Stimulated activated CD4-positive, alpha-beta T cell treated with anti-CD3 and anti-CD28 coated beads, Interleukin-1b, Interleukin-23, amount 100 ng/mL, for 4 hours (primary cell): ENCODE measurements at regions not wholly inside any gene's neighbourhood (a gene's known extent, or its start where the extent isn't known, plus 50 kb on each side); places are given as distances from the start of the nearest gene placed in this dataset.

Experiments used
- DNase-seq, 2 donors: peaks; one replicate each; pipeline ENCODE4 v3.0.0-alpha.2; 2020; ENCODE audit warnings: low read depth in 2 of 2

DNA sequence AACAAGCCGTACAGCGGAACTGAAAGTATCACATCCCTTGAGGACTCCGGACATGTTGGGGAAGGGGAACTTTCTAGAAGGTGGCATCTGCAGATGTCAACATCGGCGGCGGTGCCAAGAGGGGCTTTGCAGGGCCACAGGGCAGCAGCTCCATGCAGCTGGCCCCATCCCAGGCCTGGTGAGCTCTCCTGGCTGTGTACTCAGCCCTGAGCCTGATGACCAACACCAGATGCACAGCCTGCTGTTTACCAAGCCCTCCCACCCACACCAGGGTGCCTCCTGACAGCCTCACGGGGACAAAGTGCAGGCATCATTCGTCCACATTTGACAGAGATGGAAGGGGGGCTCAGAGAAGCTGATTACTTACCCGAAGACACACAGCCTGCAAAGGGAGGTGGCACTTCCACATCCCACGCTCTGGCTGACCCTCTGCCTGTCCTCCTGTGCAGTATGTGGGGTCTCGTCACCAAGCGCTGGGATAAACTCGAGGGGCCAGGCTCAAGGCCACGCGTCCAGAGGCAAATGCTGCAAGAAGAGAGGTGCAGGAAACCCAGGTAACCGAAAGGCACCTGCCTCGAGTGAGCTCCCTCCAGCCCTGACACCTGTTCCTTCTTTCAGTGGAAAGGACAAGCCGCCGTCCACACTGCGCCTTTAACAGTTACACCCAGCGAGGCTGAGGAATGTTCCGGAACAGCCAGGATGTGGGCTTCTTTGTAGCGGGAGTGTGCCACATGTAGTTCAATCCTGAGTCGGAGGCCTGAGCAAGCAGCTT is 69.0 kb upstream of the ASAP2 start:
- DNase-seq, result no peak

DNA sequence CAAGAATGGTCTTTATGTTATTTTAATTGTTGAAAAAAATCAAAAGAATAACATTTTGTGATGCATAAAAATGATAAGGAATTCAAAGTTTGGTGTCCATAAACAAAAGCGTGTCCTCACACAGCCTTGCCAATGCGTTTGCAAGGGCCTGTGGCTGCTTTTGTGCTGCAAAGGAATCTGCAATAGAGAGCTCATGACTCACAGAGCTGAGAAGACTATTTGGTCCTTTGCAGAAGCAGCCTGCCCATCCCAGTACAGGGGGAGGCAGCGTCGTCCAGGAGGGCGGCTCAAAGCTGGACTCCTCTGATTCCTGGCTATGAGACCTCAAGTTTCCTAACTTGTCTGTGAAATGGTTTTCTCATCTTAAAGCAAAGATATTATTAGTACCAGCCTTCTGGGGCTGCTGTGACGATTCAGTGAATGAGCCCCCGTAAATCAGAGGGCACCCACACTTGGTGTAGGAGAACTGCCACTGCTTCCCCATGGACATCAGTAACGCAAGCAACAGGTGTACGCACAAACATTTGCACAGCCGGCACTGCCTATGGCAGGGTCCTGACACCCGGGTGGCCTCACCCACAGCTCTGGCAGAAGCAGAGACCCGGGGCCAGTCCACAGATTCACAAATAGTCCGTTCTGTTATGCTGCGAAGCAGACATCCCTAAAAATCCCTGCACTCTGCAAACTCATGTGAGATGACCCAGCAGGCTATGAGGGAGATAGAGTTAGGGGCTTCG is 70.6 kb upstream of the ASAP2 start:
- DNase-seq, result no peak

DNA sequence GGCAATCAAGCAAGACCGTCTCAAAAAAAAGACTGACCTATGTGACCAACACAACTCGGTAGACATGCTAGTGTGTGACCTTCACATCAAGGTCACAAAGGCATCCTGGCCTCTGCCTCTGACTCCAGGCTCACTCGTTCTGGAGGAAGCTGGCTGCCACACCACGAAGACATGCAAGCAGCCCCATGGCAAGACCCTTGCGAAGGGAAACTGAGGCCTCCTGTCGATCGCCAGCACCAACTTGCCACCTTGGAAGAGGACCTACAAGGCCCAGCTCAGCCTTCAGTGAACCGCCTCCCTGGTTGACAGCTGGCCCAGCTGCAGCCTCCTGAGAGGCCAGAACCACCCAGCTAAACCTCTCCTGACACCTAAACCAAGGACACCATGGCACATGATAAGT is 79.3 kb upstream of the ASAP2 start:
- DNase-seq, result no peak

DNA sequence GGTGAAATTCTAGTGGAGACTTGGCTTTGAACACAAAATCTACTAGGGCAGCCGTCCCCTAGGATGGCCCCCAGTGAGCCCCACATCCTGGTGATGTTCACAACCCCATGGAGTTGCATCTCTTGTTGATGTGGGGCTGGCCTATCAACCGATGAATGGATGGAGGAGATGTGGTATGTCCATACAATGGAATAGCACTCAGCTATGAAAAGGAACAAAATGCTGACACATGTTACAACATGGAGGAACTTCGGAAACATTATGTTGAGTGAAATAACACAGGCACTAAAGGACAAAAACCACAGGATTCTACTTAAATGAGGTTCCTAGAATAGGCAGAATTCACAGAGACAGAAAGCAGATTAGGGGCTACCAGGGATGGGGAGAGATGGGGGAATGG is 80.1 kb upstream of the ASAP2 start:
- DNase-seq, result no peak

DNA sequence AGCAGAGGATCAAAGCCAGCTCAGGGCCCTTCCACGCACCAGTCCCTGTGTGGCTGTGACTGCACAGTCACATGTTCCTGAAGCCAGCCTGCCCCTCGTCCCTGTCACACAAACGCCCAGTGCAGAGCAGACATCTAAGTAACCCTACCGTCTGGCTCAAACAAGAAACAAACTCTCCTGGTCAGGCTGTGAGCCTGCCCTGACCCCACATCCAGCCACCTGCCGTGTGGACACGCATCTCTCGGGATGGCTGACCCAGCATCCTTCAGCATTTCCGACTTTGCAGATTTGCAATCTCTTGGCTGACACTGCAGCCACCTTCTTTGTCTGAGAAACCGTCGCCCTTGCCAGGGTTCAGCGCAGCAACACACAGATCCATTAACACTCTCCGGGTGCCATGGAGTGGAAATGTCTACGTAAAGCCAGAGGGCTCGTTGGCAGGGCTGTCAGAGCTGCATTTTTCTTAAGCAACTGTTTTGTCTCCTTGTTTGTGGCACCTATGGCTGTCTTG is 82.3 kb upstream of the ASAP2 start:
- DNase-seq, result no peak

DNA sequence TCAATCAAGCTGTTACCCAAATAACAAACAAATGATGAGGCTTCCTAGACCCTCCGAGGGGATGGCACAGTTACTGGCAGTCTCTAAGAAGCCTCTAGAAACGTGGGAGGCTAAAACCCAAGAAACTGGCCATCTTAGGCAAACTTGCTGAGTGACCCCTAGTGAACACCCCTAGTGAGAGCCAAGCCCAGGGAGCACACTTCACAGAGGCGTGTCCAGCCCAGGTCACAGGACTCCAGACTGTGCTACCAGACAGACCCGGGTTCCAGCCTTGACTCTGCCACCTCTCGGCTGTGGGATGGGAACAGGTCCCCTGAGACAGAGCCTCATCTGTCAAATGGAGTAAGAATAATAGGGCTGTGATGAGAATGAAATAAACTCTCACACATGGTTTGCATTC is 83.5 kb upstream of the ASAP2 start:
- no peak for DNase-seq

DNA sequence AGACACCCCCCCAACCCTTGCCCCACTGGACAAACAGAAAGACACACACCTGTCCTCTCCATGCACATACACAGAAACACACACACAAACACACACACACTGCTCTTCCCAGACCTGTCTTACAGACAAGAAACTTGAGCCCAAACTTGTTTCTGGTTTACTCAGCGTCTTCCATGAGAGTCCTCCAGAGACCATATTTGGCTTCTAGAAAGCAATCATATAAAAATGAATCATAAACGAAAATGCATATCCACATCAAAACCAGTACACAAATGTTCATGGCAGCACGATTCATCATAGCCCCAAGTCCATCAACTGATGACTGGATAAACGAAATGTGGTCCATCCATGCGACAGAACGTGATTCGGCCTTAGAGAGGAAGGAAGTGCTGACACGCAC is 84.2 kb upstream of the ASAP2 start:
- no peak for DNase-seq

DNA sequence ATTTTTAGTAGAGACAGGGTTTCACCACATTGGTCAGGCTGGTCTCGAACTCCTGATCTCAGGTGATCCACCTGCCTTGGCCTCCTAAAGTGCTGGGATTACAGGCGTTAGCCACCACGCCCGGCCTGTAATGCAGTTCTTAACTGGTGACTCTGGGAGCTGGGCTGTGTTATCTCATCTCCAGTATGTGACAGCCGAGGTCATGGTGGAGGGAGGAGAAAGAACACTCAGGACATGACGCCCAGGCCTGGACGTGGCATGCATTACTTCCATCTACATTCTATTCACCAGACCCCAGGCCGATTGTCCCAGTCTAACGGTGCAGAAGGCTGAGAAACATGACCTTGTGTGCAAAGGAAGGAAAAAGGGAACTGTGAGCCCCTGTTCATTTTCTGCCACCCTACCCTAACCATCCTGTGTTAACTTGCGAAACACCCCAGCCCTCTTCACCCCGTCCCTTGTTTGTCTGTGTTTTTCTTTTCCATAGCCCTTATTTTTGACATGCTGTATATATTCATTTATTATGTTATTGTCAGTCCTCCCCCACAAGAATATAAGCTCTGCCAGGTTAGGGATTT is 88.1 kb upstream of the ASAP2 start:
- DNase-seq, result no peak

DNA sequence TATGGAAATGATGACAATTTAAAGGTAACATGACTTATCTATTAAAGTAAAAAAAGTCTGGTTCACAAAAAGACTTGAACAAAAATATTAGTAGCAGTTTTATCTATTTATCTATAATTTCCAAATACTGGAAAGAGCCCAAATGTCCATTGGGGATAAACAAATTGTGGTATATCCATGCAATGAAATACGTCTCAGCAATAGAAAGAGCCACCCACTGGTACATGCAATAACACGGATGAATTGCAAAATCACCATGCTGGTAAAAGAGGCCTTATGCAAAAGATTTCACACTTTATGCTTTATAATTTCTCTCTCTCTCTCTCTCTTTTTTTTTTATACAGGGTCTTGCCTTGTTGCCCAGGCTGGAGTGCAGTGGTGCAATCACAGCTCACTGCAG is 91.4 kb upstream of the ASAP2 start:
- DNase-seq, result no peak

DNA sequence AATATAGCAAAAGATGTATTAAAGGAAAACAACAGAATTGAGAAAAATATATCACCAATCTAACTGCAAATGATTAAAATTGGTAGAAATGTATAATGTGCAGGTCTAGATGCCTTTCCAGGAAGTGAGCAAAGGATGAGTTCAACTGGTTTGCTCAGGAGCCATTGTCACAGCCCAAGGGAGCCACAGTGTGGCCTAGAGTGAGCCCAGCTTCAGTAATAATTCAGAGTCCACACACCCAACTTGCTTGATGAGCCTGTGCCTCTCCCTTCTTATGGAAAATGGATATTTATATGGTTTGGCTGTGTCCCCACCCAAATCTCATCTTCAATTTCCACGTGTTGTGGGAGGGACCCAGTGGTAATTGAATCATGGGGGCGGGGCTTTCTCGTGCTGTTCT is 92.2 kb upstream of the ASAP2 start:
- no peak for DNase-seq

DNA sequence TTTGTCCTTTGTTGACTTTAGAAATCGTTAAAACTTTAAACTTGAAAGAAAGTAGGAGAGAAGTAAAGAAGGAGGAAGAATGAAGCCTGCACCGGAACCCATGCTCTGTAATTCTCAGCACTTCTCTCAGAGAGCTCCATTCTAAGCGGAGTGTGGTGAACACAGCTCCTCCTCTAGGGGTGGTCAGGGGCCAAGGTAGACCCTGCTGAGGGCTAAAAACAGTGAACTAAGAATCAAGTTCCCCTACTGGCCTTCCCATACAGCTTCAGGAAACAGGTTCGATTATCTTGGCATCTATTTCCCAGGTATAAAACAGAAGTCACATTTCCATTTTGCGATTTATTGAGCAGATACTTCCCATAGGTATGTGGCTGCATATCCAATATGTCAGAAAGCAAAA is 92.7 kb upstream of the ASAP2 start:
- DNase-seq, result no peak

DNA sequence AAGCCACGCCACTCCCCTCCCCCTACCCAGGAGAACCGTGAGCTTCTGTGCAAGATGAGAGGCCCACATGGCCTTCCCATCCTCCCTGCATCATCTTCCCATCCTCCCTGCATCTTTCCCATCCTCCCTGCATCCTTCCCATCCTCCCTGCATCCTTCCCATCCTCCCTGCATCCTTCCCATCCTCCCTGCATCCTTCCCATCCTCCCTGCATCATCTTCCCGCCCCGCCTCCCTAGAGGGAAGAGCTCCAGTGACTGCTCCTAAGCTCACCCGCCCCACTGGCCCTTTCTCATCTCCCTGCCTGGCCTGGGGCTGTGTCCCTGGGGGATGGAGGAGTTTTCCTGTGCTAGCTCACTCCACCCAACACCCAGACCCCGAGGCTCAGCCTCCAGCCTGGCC is 93.3 kb upstream of the ASAP2 start:
- no peak for DNase-seq

DNA sequence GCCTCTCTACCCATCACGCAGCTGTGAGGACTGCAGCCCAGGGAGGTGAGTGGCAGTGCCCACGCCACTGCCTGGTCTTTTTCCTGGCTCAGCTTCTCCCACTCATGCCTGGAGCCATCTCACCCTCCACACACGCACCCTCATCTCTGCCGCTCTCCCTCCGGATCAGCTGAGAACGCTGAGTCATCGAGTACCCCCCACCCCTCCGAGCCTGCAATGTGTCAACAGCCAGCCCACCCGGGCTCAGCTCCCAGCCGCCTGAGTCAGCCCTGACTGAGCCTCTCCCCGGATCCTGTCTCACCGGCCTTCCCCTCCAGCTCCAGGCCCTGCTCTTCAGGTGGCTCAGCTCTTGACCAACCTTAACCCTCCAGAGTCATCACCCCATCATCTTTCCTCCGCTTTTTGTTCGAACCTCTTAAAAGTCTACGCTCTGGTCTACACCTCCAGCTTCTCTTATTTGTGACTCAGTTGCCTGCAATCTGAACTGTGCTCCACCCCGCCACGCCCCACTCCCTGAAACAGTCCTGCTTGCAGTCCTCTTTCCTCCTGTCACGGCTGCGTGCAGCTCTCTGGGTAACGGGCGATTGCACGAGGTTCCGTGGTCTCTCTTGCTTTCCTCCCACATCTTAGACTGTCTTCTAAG is 94.4 kb upstream of the ASAP2 start:
- no peak for DNase-seq

DNA sequence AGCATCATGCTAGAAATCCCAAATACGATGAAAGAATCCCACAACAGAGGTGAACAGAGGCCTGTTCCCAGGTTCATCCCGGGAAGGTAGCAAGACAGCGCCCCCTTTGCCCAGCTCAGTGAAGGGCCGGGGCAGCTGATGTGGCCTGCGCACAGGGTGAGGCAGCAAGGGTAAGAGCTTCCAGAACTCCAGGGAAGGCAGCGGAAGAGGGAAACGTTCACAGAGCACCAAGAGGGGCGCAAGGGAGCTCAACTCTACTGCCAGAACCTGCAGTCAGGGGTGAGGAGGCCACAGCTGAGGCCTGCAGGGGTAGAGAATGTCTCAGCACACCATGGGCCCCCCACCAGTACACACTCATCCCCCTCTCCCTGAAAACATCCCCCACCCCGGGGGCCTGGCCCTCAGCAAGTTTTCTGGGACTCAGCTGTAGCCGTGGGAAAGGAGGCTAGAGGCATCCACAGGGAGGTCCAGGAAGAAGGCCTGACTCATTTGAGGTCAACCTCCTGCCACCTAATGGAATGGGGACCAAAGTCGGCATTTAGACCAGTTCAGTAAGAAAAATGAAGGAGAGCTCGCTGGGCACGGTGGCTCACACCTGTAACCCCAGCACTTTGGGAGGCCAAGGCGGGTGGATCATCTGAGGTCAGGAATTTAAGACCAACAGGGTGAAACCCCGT is 95.6 kb upstream of the ASAP2 start:
- DNase-seq, result no peak

DNA sequence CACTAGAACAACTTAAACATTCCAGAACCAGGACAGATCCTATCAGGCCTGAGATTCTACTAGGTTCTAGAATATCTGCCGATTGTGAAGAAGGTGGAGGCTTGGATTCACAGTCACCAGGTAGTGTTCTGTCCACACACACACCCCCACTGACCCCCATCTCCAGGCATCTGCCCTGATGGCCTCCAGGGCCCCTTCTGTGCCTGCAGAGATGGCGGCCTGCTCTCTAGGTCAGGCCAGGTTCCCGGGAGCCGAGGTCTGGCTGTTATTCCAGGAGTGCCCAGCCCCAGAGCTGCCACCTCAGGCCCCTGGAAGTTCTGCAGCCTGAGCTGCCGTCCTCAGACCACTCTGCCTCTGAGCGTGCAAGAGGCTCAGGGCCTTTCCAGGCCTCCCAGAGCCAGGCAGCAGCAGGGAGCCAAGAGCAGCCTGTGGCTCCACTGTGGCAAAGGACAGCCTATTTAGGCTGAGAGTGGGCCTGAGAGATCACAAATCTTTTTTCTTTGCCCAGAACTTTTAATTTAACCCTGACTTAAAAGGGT is 96.2 kb upstream of the ASAP2 start:
- DNase-seq, result no peak

DNA sequence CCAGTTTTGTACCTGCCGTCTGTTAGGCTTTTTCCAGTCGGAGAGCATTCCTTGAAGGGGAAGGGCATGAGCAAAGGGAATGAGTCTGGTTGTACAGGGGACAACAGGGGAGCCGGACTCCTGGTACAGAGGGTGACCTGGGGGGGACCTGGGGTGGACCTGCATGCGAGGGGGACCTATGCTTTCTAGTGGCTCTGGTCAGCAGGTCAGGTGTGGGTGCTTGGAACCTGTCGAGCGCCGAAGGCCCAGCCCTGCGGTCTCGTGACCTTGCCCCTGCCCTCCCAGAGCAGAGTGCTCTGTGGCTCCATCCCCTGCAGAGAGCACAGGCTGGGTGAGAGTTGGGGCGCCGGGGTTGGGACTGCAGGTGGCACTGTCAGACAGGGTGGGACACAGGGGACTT is 96.7 kb upstream of the ASAP2 start:
- DNase-seq, result no peak

DNA sequence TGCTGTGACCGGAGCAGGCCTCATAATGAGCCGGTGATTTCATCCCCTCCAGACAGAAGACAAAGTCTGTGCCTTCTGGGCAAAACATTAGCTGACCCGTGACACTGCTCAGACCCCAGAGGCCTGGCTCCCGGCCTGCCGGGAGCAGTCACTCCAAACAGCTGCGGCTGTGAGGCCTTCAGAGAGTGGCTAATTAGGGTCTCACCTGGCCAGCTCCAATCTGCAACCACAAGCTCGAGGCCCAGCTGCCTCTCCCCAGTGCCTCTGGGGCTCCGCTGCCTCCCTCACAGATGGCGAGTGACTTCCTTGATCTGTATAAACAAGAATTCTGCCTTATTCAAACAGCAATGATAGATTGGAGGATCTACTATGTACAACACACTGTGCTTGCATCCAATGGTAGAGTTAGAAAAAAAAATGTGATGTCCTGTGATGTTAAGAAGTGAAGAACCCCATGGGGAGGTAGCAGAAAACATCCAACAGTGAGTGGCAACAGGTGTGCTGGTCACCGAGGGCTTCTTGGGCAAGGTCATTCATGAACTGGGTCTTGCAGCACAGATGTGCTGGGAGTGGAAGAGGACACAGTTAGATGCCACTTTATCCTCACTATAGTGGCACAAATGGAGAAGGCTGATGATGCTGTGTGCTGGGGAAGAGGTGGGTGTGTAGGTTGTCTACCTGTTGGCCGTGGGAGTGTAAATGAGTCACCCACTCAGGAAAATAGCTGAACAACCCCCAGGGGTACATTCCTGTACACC is 98.2 kb upstream of the ASAP2 start:
- no peak for DNase-seq

DNA sequence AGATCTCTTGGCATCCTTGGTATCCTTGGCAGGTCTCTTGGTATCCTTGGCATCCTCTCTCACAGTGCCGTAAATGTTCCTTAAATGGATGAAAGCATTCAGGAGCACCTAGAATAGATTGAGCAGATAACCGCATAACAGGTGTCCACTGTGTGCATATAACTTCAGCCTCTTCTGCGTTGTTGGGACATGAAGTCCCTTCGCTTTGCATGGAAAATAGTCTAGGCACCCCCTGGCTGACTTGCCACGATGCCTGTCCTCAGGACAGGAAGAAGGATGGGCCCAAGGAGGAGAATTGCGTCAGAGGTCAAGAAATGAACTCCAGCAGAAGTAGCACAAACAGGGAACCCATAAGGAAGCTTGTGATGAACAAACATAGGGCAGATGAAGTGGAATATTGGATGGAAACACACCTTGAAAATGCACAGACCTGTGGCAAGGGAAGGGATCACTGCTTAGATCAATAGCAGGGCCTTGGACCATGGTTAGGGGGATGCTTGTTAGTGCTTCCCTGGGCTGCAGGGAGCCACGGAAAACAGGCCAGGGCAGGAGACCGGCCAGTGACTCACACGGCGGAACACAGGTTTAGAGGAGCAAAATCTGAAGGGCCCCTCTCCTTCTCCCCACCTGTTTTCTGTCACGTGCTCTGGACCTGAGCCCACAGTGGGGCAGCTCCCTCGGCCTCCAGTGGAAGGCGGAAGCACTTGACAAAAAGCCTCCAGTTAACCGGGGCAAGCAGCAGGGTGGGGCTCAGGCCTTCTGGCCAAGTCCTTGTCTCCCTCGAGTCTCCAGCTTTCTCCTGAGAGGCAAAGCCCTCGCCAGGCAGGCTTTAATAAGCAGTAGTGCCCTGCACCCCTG is 99.2 kb upstream of the ASAP2 start:
- no peak for DNase-seq

DNA sequence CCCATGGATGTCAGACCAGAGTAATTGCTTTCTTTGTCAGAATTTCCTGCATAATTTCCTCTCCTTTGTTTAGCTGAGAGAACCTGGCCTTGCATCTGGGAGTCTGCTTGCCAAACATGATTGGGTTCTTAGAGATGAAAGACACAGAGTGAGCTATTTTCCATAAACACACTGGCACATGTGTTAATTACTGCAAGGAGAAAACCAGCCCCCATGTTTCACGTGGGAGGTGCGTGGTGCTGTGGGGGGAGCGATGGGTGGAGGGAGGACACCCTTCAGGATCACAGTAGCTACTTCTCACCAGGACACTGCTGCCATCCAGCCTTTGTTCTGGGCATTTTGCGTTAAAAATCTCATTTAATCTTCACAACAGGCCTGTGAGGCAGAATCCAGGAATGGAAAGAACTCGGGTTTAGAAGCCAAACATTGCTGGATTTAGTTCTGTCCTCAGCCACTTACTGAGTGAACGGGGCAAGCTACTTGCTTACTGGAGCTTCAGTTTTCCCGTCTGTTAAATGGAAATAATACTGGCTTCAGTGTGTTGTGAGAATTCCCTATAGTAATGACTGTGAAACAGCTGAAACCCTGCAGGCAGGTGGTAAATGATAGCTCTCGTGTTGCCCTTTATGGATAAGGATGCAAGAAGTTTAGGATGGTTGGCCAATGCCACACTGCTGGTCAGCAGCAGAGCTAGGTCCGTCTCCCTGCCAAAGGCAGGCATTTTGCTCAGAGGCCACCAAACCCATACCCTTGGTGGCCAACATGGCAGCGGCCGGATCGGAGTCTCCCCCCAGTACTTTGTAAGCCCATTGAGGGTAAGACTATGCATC is 100.1 kb upstream of the ASAP2 start:
- DNase-seq, result no peak
